HEK293T (cell line): ENCODE measurements at regions not wholly inside any gene's neighbourhood (a gene's known extent, or its start where the extent isn't known, plus 50 kb on each side); places are given as distances from the start of the nearest gene placed in this dataset.
"Not testable (repeated sequence)": the region's sequence is repeated elsewhere in the genome, so short reads cannot be mapped to it uniquely, and the experiment has no call there.

Experiments
- BHLHE40 ChIP-seq: fragments of 450-650 bp; IDR thresholded peaks from 2 replicates; pipeline ENCODE4 v1.6.1; 2016; ENCODE audit warnings: mild to moderate bottlenecking, moderate library complexity, borderline replicate concordance
- ELF4 ChIP-seq: fragments of 450-650 bp; IDR thresholded peaks from 2 replicates; pipeline ENCODE4 v1.6.1; 2017; ENCODE audit warnings: antibody characterized with exemption
- FOXK2 ChIP-seq: fragments of 450-650 bp; IDR thresholded peaks from 2 replicates; pipeline ENCODE4 v1.6.1; 2016; ENCODE audit warnings: mild to moderate bottlenecking
- FOXM1 ChIP-seq: fragments of 450-650 bp; IDR thresholded peaks from 2 replicates; pipeline ENCODE4 v1.6.1; 2017; ENCODE audit warnings: mild to moderate bottlenecking, borderline replicate concordance
- HDGF ChIP-seq: fragments of 450-650 bp; IDR thresholded peaks from 2 replicates; pipeline ENCODE4 v1.6.1; 2017; ENCODE audit warnings: antibody characterized with exemption, borderline replicate concordance
- PKNOX1 ChIP-seq: fragments of 450-650 bp; IDR thresholded peaks from 2 replicates; pipeline ENCODE4 v1.6.1; 2016
- TARDBP ChIP-seq: fragments of 450-650 bp; IDR thresholded peaks from 2 replicates; pipeline ENCODE4 v1.6.1; 2016
- ZNF384 ChIP-seq: fragments of 450-650 bp; IDR thresholded peaks from 2 replicates; pipeline ENCODE4 v1.6.1; 2016

- not testable (repeated sequence) for TF ChIP-seq TARDBP, HDGF, BHLHE40, FOXM1, PKNOX1, ELF4, FOXK2, ZNF384
These were observed 86.2 kb downstream of the OR2B2 start for GRCh38 chr6:27825848-27826611.
